ENCODE measurements at regions not wholly inside any gene's neighbourhood (a gene's known extent, or its start where the extent isn't known, plus 50 kb on each side); places are given as distances from the start of the nearest gene placed in this dataset.

DNA sequence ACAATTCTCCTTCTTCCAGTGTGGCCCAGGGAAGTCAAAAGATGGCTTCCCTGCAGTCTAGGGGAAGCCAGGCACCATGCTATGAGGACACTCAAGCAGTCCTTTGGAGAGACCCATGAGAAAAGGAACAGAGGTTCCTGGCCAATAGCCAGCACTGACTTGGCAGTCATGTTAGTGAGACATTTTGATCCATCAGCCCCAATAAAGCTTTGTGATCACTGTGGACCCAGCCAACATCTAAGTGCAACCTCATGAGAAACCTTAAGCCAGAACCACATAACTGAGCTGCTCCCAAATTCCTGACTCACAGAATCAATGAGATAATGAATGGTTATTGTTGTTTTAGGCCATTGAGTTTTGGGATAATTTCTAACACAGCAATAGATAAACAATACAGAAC, 51.0 kb upstream of the NAP1L1 start (continued):
- TF ChIP-seq, protein P1, sequence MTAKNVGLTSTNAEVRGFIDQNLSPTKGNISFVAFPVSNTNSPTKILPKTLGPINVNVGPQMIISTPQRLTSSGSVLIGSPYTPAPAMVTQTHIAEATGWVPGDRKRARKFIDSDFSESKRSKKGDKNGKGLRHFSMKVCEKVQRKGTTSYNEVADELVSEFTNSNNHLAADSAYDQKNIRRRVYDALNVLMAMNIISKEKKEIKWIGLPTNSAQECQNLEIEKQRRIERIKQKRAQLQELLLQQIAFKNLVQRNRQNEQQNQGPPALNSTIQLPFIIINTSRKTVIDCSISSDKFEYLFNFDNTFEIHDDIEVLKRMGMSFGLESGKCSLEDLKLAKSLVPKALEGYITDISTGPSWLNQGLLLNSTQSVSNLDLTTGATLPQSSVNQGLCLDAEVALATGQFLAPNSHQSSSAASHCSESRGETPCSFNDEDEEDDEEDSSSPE (CRISPR knock-in tag; IDR thresholded peaks at IDR 0.05), result no peak
- TF ChIP-seq FOXK2 (IDR thresholded peaks at IDR 0.05), result no peak
- TF ChIP-seq ZNF17 (CRISPR knock-in tag; IDR thresholded peaks at IDR 0.05), result no peak
- no peak for TF ChIP-seq ZNF839 (CRISPR knock-in tag; IDR thresholded peaks at IDR 0.05; ENCODE audit: borderline replicate concordance)
- no peak for TF ChIP-seq SP4 (CRISPR knock-in tag; IDR thresholded peaks at IDR 0.05)
- no peak for TF ChIP-seq ZNF354B (CRISPR knock-in tag; IDR thresholded peaks at IDR 0.05)
- no peak for TF ChIP-seq FIP1L1 (IDR thresholded peaks at IDR 0.05; ENCODE audit: borderline replicate concordance, insufficient read depth, low read depth, low read length)
- TF ChIP-seq RFX5 (IDR thresholded peaks at IDR 0.05; ENCODE audit: low read depth, low read length), result no peak
- no peak for TF ChIP-seq BORCS8-MEF2B (CRISPR knock-in tag; IDR thresholded peaks at IDR 0.05)

Small RNAs in the stretch of these regions (small RNA-seq; reads per million reads assigned to genes)
- 0 reads per million in 3 experiments for gene RNU6-1271P (ENCODE audit: insufficient read depth in 2 of 3, insufficient read length in 3 of 3, low read depth in 2 of 3, low replicate concordance in 1 of 3)
